SK-N-MC (cell line): ENCODE measurements at regions not wholly inside any gene's neighbourhood (a gene's known extent, or its start where the extent isn't known, plus 50 kb on each side); places are given as distances from the start of the nearest gene placed in this dataset.

Source experiments
- EZH2 ChIP-seq: fragments of 200-600 bp; sonication (generic); IDR thresholded peaks from one replicate; pipeline ENCODE4 v1.6.1; 2017; ENCODE audit warnings: antibody characterized with exemption
- POLR2AphosphoS5 ChIP-seq: IDR thresholded peaks from 2 replicates; pipeline ENCODE4 v1.6.1; 2012; ENCODE audit warnings: mild to moderate bottlenecking, low read depth, low read length, borderline replicate concordance

DNA sequence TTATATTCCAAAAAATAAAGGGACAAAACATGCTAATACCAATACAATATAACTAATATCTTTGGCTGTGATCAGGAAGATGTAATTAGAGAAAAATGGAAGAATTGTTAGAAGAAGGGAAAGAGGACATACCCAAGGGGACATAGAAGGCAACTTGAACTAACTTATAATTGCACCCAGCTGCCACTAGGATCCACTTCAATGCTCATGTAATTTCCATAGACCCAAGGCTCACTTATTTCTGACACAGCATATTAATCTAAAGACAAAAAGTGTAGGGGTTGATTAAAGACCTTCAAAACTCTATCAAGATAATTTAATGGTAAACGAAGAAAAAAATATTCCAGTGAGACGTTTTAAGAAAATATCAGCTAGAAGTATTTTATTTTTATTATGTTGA lies 396.0 kb upstream of the ADGRB3 start:
- TF ChIP-seq EZH2 (no peak), POLR2AphosphoS5 (no peak)
